ENCODE measurements at regions not wholly inside any gene's neighbourhood (a gene's known extent, or its start where the extent isn't known, plus 50 kb on each side); places are given as distances from the start of the nearest gene placed in this dataset.

- TF ChIP-seq CTCF (IDR thresholded peaks at IDR 0.05) (no peak), EZH2phosphoT487 (IDR thresholded peaks at IDR 0.05) (no peak), EZH2 (IDR thresholded peaks at IDR 0.05) (no peak)
Observed at GRCh38 chr5:58326022-58326421, 133.9 kb downstream of the PLK2 start.
